Esophagus muscularis mucosa (tissue), 4 donors: ENCODE measurements at regions not wholly inside any gene's neighbourhood (a gene's known extent, or its start where the extent isn't known, plus 50 kb on each side); places are given as distances from the start of the nearest gene placed in this dataset.

Source experiments
- DNase-seq: peaks from one replicate; pipeline ENCODE4 v3.0.0-alpha.2; 2017; ENCODE audit errors: extremely low spot score
- H3K27ac ChIP-seq, 4 donors: fragments of 200-600 bp; sonication (generic); replicated peaks in 1 of 4; 1 replicate in 3 of 4; 2 replicates in 1 of 4; pipeline ENCODE4 v1.5.1; 2016 to 2019; ENCODE audit warnings: mild to moderate bottlenecking in 1 of 4
- H3K27me3 ChIP-seq, 4 donors: fragments of 200-600 bp; sonication (generic); one replicate each; pipeline versions ENCODE4 v1.5.1 to v1.6.0; 2016 to 2019
- H3K36me3 ChIP-seq, 4 donors: fragments of 200-600 bp; sonication (generic); one replicate each; pipeline ENCODE4 v1.5.1; 2016 to 2019
- H3K4me1 ChIP-seq, 4 donors: fragments of 200-600 bp; sonication (generic); one replicate each; pipeline ENCODE4 v1.5.1; 2016 to 2019
- H3K4me3 ChIP-seq, 4 donors: fragments of 200-600 bp; sonication (generic); 1 replicate in 2 of 4; 2 replicates in 2 of 4; pipeline ENCODE4 v1.5.1; 2016 to 2019; ENCODE audit warnings: mild to moderate bottlenecking in 4 of 4, moderate library complexity in 1 of 4
- H3K9me3 ChIP-seq, 4 donors: fragments of 200-600 bp; sonication (generic); 1 replicate in 3 of 4; 2 replicates in 1 of 4; pipeline ENCODE4 v1.5.1; 2016 to 2019
- CTCF ChIP-seq, 3 experiments: fragments of 200-600 bp in 2 of 3; fragments of 450-650 bp in 1 of 3; sonication (generic) in 2 of 3; IDR thresholded peaks; one replicate each; pipeline ENCODE4 v1.5.1; 2017 to 2019; ENCODE audit warnings: antibody characterized with exemption in 3 of 3, mild to moderate bottlenecking in 2 of 3, moderate library complexity in 1 of 3
- EP300 ChIP-seq: sonication (generic); formaldehyde crosslinking; IDR thresholded peaks from one replicate; pipeline ENCODE4 v1.6.1; 2017; ENCODE audit warnings: antibody characterized with exemption
- POLR2A ChIP-seq: fragments of 450-650 bp; IDR thresholded peaks from one replicate; pipeline ENCODE4 v1.6.1; 2017; ENCODE audit warnings: antibody characterized with exemption, moderate library complexity, mild to moderate bottlenecking, low read depth
- POLR2AphosphoS5 ChIP-seq, 2 donors: sonication (generic); formaldehyde crosslinking; IDR thresholded peaks; one replicate each; pipeline ENCODE4 v1.6.1; 2017; ENCODE audit warnings: antibody characterized with exemption in 2 of 2
- WGBS: methylation state at CpG from one replicate; pipeline ENCODE4 v1.1.5; 2018; 5-methylcytosine and 5-hydroxymethylcytosine counted together
- intact Hi-C: fragments of 100-400 bp; cut with DNase I; formaldehyde crosslinking; loops from one replicate; pipeline ENCODE4 v1.15.1; 2023

DNA sequence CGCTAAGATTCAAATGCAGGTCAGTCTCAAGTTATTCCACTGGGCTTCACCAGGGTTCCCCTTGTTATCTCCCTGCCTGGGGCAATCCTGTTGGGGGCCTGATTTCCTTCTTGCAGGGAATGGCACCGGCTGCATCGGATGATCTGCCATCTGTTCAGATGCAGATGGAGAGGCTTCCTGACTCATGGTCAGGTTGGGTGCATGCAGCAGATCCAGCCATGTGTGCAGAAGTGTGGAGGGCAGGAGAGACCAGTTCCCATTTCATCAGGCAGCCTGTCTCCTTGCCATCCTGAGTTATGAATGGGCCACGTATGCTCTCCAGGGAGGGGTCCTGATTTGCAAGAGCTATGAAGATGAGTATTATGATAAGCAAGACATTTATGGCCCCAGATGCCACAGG is 161.2 kb upstream of the PLET1 start:
- intact Hi-C loops: no loop called here
- WGBS: 58% methylated on average over 4 of the region's 4 CpGs
- no peak for DNase-seq
- TF ChIP-seq EP300 (no peak), POLR2AphosphoS5 (IDR thresholded peaks at IDR 0.05) (no peak), POLR2A (no peak), CTCF (IDR thresholded peaks at IDR 0.05) (no peak)
- H3K9me3 ChIP-seq: peaks cover 0 to 8% (median under 1%) of the 10 kb centered on the region in 4 donors
- no peaks in the 10 kb centered on the region for H3K27me3 ChIP-seq
- H3K36me3 ChIP-seq: no peaks in the 10 kb centered on the region
- H3K4me1 ChIP-seq: no peaks in the 10 kb centered on the region
- H3K4me3 ChIP-seq: no peak overlapping the region
- H3K27ac ChIP-seq: no peak overlapping the region

- no peak overlapping the region for H3K27ac ChIP-seq
- H3K36me3 ChIP-seq: no peaks in the 10 kb centered on the region
- H3K27me3 ChIP-seq: no peaks in the 10 kb centered on the region
- no peak overlapping the region for H3K4me3 ChIP-seq
- intact Hi-C loops: no loop called here
- 93% methylated on average over 5 of the region's 5 CpGs for WGBS
- peaks cover 0 to 15% (median 11%) of the 10 kb centered on the region in 4 donors for H3K9me3 ChIP-seq
- H3K4me1 ChIP-seq: no peaks in the 10 kb centered on the region
- DNase-seq: no peak
- TF ChIP-seq CTCF (IDR thresholded peaks at IDR 0.05) (no peak), POLR2A (no peak), POLR2AphosphoS5 (IDR thresholded peaks at IDR 0.05) (no peak), EP300 (no peak)
Observed at GRCh38 chr11:112425121-112425520, 164.5 kb upstream of the PLET1 start.

GRCh38 chr11:112437096-112437495 is 176.4 kb upstream of the PLET1 start:
- no peak for TF ChIP-seq POLR2A
- no peak for TF ChIP-seq POLR2AphosphoS5 (IDR thresholded peaks at IDR 0.05)
- TF ChIP-seq CTCF (IDR thresholded peaks at IDR 0.05): no peak
- TF ChIP-seq EP300: no peak
- intact Hi-C loops: no loop called here
- 70% methylated on average over 2 of the region's 2 CpGs for WGBS
- no peak for DNase-seq
- H3K27me3 ChIP-seq: no peaks in the 10 kb centered on the region
- H3K4me1 ChIP-seq: no peaks in the 10 kb centered on the region
- H3K36me3 ChIP-seq: no peaks in the 10 kb centered on the region
- H3K27ac ChIP-seq: no peak overlapping the region
- no peak overlapping the region for H3K4me3 ChIP-seq
- peaks cover 0 to 31% (median 16%) of the 10 kb centered on the region in 4 donors for H3K9me3 ChIP-seq

DNA sequence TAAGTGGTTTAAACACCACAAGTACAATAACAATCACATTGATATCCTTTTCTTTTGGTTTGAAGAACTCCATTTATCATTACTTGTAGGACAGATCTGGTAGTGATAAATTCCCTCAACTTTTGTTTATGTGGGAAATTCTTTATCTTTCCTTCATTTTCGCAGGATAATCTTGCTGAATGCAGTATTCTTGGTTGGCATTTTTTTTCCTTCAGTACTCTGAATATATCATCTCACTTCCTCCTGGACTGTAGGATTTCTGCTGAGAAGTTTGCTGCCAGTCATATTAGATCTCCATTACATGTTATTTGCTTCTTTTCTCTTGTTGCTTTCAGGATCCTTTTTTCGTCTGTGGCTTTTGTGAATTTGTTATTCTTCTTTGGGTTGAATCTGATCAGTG is 179.0 kb upstream of the PLET1 start:
- Histone ChIP-seq H3K27ac (no peak overlapping the region), H3K9me3 (peaks cover 0 to 29% (median 21%) of the 10 kb centered on the region in 4 donors), H3K27me3 (no peaks in the 10 kb centered on the region), H3K36me3 (no peaks in the 10 kb centered on the region), H3K4me1 (no peaks in the 10 kb centered on the region), H3K4me3 (no peak overlapping the region)
- no peak for DNase-seq
- TF ChIP-seq POLR2AphosphoS5 (IDR thresholded peaks at IDR 0.05) (no peak), EP300 (no peak), POLR2A (no peak), CTCF (IDR thresholded peaks at IDR 0.05) (no peak)
- 87% methylated on average over 2 of the region's 2 CpGs for WGBS
- intact Hi-C loops: no loop called here

DNA sequence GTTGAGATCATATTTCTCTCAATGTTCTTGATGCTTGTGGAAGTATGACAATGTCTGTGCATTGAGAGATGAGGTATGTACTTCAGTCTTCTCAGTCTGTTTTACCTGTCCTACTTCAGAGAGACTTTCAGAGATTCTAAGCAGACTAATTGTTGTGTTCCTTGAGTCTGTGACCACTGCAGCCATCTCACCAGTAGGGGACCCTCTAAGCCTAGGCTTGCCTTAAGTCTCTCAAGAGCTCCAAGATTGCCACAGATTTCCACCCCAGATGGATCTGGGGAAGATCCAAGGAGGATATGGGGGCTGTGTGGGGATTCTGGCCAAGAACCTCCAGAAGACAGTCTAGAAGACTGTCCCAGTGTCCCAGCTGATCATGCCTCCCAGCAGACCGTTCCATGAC is 179.9 kb upstream of the PLET1 start:
- Histone ChIP-seq H3K27me3 (no peaks in the 10 kb centered on the region), H3K4me3 (no peak overlapping the region), H3K9me3 (peaks cover 0 to 36% (median 28%) of the 10 kb centered on the region in 4 donors), H3K4me1 (no peaks in the 10 kb centered on the region), H3K36me3 (no peaks in the 10 kb centered on the region), H3K27ac (no peak overlapping the region)
- 67% methylated on average over 1 of the region's 1 CpG for WGBS
- DNase-seq: no peak
- TF ChIP-seq POLR2A (no peak), POLR2AphosphoS5 (IDR thresholded peaks at IDR 0.05) (no peak)
- intact Hi-C loops: no loop called here
